ENCODE measurements at regions not wholly inside any gene's neighbourhood (a gene's known extent, or its start where the extent isn't known, plus 50 kb on each side); places are given as distances from the start of the nearest gene placed in this dataset.
A peak's percentile ranks its signal among the peaks of the same experiment; 100 is the strongest.
"Not testable (repeated sequence)": the region's sequence is repeated elsewhere in the genome, so short reads cannot be mapped to it uniquely, and the experiment has no call there.

GRCh38 chr17:21470422-21470821 is 94.3 kb downstream of the KCNJ12 start:
- DNase-seq (ENCODE audit: low read depth), result not testable (repeated sequence)

- no peak for DNase-seq (ENCODE audit: low read depth)
These were observed 94.7 kb downstream of the KCNJ12 start for GRCh38 chr17:21470861-21471260.

GRCh38 chr17:21474815-21475214 is 98.7 kb downstream of the KCNJ12 start:
- no peak for DNase-seq (ENCODE audit: low read depth)

- no peak for DNase-seq (ENCODE audit: low read depth)
These were observed 99.4 kb downstream of the KCNJ12 start for GRCh38 chr17:21475571-21475970.

- DNase-seq (ENCODE audit: low read depth), result no peak
These were observed 100.7 kb downstream of the KCNJ12 start for GRCh38 chr17:21476867-21477266.

GRCh38 chr17:21482189-21482865 is 106.2 kb downstream of the KCNJ12 start:
- no peak for DNase-seq (ENCODE audit: low read depth)

- not testable (repeated sequence) for DNase-seq (ENCODE audit: low read depth)
These were observed 111.9 kb downstream of the KCNJ12 start for GRCh38 chr17:21488043-21488442.

- DNase-seq (ENCODE audit: low read depth), result no peak
These were observed 117.8 kb downstream of the KCNJ12 start for GRCh38 chr17:21493993-21494392.

- DNase-seq (ENCODE audit: low read depth), result no peak
These were observed 119.1 kb downstream of the KCNJ12 start for GRCh38 chr17:21495281-21495680.

GRCh38 chr17:21500064-21500463 is 123.9 kb downstream of the KCNJ12 start:
- no peak for DNase-seq (ENCODE audit: low read depth)

GRCh38 chr17:21501927-21502700 is 126.0 kb downstream of the KCNJ12 start:
- not testable (repeated sequence) for DNase-seq (ENCODE audit: low read depth)

- DNase-seq (ENCODE audit: low read depth), result no peak
These were observed 130.0 kb downstream of the KCNJ12 start for GRCh38 chr17:21505819-21506815.

- DNase-seq (ENCODE audit: low read depth), result not testable (repeated sequence)
These were observed 131.6 kb downstream of the KCNJ12 start for GRCh38 chr17:21507806-21508205.

- DNase-seq (ENCODE audit: low read depth), result no peak
These were observed 132.1 kb downstream of the KCNJ12 start for GRCh38 chr17:21508211-21508610.

- not testable (repeated sequence) for DNase-seq (ENCODE audit: low read depth)
These were observed 133.2 kb downstream of the KCNJ12 start for GRCh38 chr17:21509356-21509755.

- DNase-seq (ENCODE audit: low read depth), result no peak
These were observed 134.7 kb downstream of the KCNJ12 start for GRCh38 chr17:21510686-21511362.

- peak; percentile 31 for DNase-seq (ENCODE audit: low read depth)
These were observed 135.4 kb downstream of the KCNJ12 start for GRCh38 chr17:21511363-21512195.

- no peak for DNase-seq (ENCODE audit: low read depth)
These were observed 136.3 kb downstream of the KCNJ12 start for GRCh38 chr17:21512307-21513011.

- peak; percentile 50 for DNase-seq (ENCODE audit: low read depth)
These were observed 136.9 kb downstream of the KCNJ12 start for GRCh38 chr17:21513012-21513570.

GRCh38 chr17:21514567-21514966 is 138.4 kb downstream of the KCNJ12 start:
- DNase-seq (ENCODE audit: low read depth), result not testable (repeated sequence)

Data from HS-27A (cell line).